DND-41 (cell line): ENCODE measurements at regions not wholly inside any gene's neighbourhood (a gene's known extent, or its start where the extent isn't known, plus 50 kb on each side); places are given as distances from the start of the nearest gene placed in this dataset.

ENCODE experiments used
- ATAC-seq: fragments of 200-7000 bp; cut with Tn5 transposase; 3 replicates; pipeline ENCODE4 v1.9.1; 2021; ENCODE audit warnings: low read depth; ENCODE audit not compliant: insufficient read depth
- DNase-seq: peaks from one replicate; pipeline ENCODE4 v3.0.0-alpha.2; 2020
- H2AFZ ChIP-seq: 2 replicates; pipeline ENCODE4 v1.6.0; 2012; ENCODE audit warnings: low read depth, low read length
- H3K27ac ChIP-seq: 2 replicates; pipeline ENCODE4 v1.5.1; 2012; ENCODE audit warnings: low read length, inconsistent platforms
- H3K27me3 ChIP-seq: fragments of 200-600 bp; sonication (generic); 2 replicates; pipeline ENCODE4 v1.6.0; 2012; ENCODE audit warnings: low read length, mild to moderate bottlenecking, inconsistent platforms; ENCODE audit not compliant: insufficient read depth, poor library complexity
- H3K36me3 ChIP-seq: 2 replicates; pipeline ENCODE4 v1.5.1; 2012; ENCODE audit warnings: low read length, inconsistent platforms; ENCODE audit not compliant: insufficient read depth
- H3K4me1 ChIP-seq: 2 replicates; pipeline ENCODE4 v1.5.1; 2012; ENCODE audit warnings: mild to moderate bottlenecking, low read length; ENCODE audit not compliant: insufficient read depth
- H3K4me2 ChIP-seq: 2 replicates; pipeline ENCODE4 v1.6.0; 2012; ENCODE audit warnings: mild to moderate bottlenecking, moderate library complexity, low read length, inconsistent platforms; ENCODE audit not compliant: insufficient read depth
- H3K4me3 ChIP-seq, 2 experiments: fragments of 200-600 bp in 1 of 2; shearing (Covaris generic) in 1 of 2; 2 replicates each; pipeline ENCODE4 v1.5.1; 2012 to 2016; ENCODE audit warnings: inconsistent platforms in 2 of 2, low read length in 2 of 2, mild to moderate bottlenecking in 2 of 2, low read depth in 1 of 2, moderate library complexity in 1 of 2
- H3K79me2 ChIP-seq: 2 replicates; pipeline ENCODE4 v1.6.0; 2012; ENCODE audit warnings: low read length, inconsistent platforms; ENCODE audit not compliant: insufficient read depth
- H3K9ac ChIP-seq: 2 replicates; pipeline ENCODE4 v1.6.0; 2012; ENCODE audit warnings: low read depth, mild to moderate bottlenecking, inconsistent platforms, low read length, moderate library complexity
- H3K9me3 ChIP-seq: 2 replicates; pipeline ENCODE4 v1.5.1; 2012; ENCODE audit warnings: low read length, moderate library complexity, mild to moderate bottlenecking, inconsistent platforms; ENCODE audit not compliant: insufficient read depth, severe bottlenecking
- H4K20me1 ChIP-seq: 2 replicates; pipeline ENCODE4 v1.6.0; 2012; ENCODE audit warnings: low read length; ENCODE audit not compliant: insufficient read depth
- EZH2 ChIP-seq: IDR thresholded peaks from 3 replicates; pipeline ENCODE4 v1.6.1; 2012; ENCODE audit warnings: borderline replicate concordance, low read depth, mild to moderate bottlenecking, moderate library complexity, low read length, inconsistent platforms; ENCODE audit not compliant: severe bottlenecking
- TF ChIP-seq, protein P1 (sequence below): IDR thresholded peaks from 2 replicates; pipeline ENCODE4 v1.5.1; 2012; ENCODE audit warnings: borderline replicate concordance, low read length, moderate library complexity, mild to moderate bottlenecking; ENCODE audit not compliant: poor library complexity, severe bottlenecking; ENCODE audit errors: extremely low read depth

DNA sequence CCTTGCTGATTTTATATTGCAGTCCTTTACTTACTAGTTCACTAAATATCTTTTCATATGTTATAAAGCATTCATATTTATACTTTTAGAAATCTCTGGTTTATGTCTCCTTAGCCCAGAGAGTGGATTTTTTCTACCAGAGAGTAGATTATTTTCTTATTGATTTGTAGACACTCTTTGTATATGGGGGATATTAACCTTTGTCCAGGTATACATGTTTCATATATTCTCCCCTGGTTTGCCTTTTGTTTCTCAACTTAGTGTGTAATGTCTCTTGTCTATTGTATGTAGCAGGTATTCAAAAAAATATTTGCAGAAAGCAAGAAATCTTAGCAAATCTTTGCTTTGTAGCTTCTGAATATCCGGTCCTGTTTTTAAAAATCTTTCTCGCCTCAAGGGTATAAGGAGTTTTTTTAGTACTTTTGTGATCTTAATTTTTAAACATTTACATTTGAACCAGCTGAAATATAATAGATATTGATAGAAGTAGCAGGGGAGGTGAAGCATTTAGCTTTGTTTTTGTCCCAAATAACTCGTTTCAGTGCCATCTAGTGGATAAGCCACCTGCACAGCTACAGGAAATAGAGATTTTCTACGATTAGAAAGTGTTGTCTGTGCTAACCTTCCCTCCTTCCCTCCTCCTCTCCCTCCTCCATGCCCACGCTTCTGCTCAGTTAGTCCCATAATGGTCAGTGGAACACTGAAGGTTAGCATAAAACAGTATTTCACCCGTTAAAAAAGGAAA, 97.0 kb downstream of the PHETA1 start:
- no peak for DNase-seq

DNA sequence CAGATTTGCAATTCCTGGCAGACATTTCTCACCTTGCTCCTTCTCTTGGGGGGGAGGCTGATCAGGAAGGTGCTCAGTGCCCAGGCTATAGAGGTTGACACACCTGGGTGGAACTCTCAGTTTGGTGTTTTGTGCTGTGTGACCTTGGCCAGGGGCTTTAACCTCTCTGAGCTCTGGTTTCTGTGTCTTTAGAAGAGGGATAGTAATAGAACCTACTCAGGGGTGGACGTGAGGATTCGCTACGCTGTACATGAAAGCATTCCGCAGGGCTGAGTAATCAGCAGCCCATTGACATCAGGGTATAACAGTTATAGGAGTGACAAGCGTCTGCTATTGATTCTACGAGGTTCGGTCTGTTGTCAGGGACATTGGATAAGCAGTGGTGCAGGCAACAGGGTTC, 98.1 kb downstream of the PHETA1 start:
- ATAC-seq (no peak), DNase-seq (no peak)

More for the DNA sequence above, 97.0 kb downstream of the PHETA1 start:
- no peaks in the 10 kb centered on the region for H3K79me2 ChIP-seq
- H3K4me2 ChIP-seq: no peak overlapping the region
- ATAC-seq: no peak
- H3K36me3 ChIP-seq: no peaks in the 10 kb centered on the region
- H3K27ac ChIP-seq: no peak overlapping the region
- H3K4me3 ChIP-seq: no peak overlapping the region
- H3K4me1 ChIP-seq: no peaks in the 10 kb centered on the region
- H4K20me1 ChIP-seq: no peaks in the 10 kb centered on the region; the same call in 1 of the 2 replicates
- H3K27me3 ChIP-seq: no peaks in the 10 kb centered on the region
- TF ChIP-seq EZH2: no peak
- TF ChIP-seq, protein P1, sequence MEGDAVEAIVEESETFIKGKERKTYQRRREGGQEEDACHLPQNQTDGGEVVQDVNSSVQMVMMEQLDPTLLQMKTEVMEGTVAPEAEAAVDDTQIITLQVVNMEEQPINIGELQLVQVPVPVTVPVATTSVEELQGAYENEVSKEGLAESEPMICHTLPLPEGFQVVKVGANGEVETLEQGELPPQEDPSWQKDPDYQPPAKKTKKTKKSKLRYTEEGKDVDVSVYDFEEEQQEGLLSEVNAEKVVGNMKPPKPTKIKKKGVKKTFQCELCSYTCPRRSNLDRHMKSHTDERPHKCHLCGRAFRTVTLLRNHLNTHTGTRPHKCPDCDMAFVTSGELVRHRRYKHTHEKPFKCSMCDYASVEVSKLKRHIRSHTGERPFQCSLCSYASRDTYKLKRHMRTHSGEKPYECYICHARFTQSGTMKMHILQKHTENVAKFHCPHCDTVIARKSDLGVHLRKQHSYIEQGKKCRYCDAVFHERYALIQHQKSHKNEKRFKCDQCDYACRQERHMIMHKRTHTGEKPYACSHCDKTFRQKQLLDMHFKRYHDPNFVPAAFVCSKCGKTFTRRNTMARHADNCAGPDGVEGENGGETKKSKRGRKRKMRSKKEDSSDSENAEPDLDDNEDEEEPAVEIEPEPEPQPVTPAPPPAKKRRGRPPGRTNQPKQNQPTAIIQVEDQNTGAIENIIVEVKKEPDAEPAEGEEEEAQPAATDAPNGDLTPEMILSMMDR: peak; percentile 59
- H3K9me3 ChIP-seq: no peaks in the 10 kb centered on the region
- H2AFZ ChIP-seq: no peak overlapping the region
- H3K9ac ChIP-seq: no peak overlapping the region

DNA sequence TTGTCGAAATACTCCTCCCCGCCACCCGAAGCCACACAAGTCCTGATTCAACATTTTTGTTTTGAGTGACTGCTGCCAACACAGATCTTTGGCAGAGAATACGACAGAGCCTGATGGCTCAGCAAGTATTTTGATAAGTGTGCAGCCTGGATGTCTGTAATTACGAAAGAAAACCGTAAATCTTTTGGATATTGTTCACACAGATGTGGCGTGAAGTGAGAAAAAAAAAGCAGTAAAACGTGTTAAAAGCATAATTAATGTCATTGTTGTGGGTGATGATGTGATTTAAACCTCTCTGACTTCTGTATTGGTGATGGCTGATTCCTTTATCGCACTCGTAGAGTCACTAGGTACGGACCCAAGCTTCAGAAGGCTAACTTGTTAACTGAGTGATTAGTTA, 98.7 kb downstream of the PHETA1 start:
- Histone ChIP-seq H3K4me2 (no peak overlapping the region), H3K27ac (no peak overlapping the region), H3K36me3 (no peaks in the 10 kb centered on the region), H4K20me1 (no peaks in the 10 kb centered on the region; the same call in 1 of the 2 replicates), H3K4me3 (no peak overlapping the region), H3K9ac (no peak overlapping the region), H3K79me2 (no peaks in the 10 kb centered on the region), H2AFZ (no peak overlapping the region), H3K27me3 (no peaks in the 10 kb centered on the region), H3K9me3 (no peaks in the 10 kb centered on the region), H3K4me1 (no peaks in the 10 kb centered on the region)
- no peak for ATAC-seq
- TF ChIP-seq, protein P1: no peak
- TF ChIP-seq EZH2: no peak
- DNase-seq: no peak

More for the DNA sequence above, 98.1 kb downstream of the PHETA1 start:
- H3K27ac ChIP-seq: no peak overlapping the region
- H4K20me1 ChIP-seq: no peaks in the 10 kb centered on the region; the same call in 1 of the 2 replicates
- H3K4me2 ChIP-seq: no peak overlapping the region
- H3K4me1 ChIP-seq: no peaks in the 10 kb centered on the region
- no peak overlapping the region for H3K4me3 ChIP-seq
- TF ChIP-seq EZH2: no peak
- TF ChIP-seq, protein P1: no peak
- H3K9me3 ChIP-seq: no peaks in the 10 kb centered on the region
- H2AFZ ChIP-seq: no peak overlapping the region
- no peaks in the 10 kb centered on the region for H3K79me2 ChIP-seq
- no peak overlapping the region for H3K9ac ChIP-seq
- H3K36me3 ChIP-seq: no peaks in the 10 kb centered on the region
- H3K27me3 ChIP-seq: no peaks in the 10 kb centered on the region
